ENCODE measurements at regions not wholly inside any gene's neighbourhood (a gene's known extent, or its start where the extent isn't known, plus 50 kb on each side); places are given as distances from the start of the nearest gene placed in this dataset.

DNA sequence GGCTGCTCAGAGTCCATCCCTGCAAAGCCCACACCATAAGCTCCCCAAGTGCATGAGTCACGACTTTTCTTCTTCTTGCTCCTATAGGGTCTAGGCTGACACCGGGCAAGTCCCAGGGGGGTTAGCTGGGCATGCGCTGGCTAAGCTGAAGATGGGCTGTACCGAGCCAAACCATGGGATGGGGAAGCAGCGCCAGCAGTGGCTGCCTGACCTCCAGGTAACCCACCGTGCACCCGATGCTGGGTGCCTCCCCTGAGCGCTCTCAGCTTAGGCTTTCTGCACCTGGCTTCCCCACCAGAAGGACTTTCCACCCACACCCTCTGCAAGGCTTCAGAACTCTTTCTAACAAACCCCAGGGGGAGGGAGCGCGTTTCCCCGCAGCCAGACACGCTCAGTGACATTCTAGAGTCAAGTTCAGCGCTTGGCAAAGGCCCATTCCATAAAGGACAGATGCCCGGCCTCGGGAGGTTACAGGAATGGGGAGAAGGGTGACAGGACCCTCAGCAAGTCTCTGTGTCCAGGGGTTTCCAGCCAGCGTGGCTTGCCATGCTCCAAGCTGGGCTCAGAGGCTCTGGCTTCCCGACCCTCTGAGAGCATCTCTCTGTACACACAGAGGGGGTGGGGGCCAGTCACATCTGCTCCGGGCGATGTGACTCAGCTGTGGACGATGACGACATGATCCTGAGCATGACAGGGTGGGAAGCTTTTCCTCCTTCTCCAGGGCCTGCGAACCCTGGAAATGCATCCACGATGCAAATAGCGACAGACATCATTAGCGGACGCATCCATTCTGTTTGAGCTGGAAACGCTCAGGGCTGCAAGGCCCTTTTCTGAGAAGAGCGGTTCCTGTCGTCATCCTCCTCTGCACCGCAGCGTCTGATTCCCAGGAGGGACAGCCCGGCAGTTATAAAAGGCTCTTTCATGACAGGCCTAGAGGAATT lies 107.8 kb downstream of the SIK1 start:
- no peak for DNase-seq (ENCODE audit: low read depth in 4 of 4, low spot score in 1 of 4)

GRCh38 chr21:43318368-43318767 lies 108.6 kb downstream of the SIK1 start:
- no peak for DNase-seq (ENCODE audit: low read depth in 4 of 4, low spot score in 1 of 4)

- no peak for DNase-seq (ENCODE audit: low read depth in 4 of 4, low spot score in 1 of 4)
Measured at GRCh38 chr21:43317959-43318358, 109.0 kb downstream of the SIK1 start.

- no peak for DNase-seq (ENCODE audit: low read depth in 4 of 4, low spot score in 1 of 4)
Measured at GRCh38 chr21:43317254-43317748, 109.6 kb downstream of the SIK1 start.

- DNase-seq (ENCODE audit: low read depth in 4 of 4, low spot score in 1 of 4) = no peak
Measured at GRCh38 chr21:43316156-43316845, 110.6 kb downstream of the SIK1 start.

DNA sequence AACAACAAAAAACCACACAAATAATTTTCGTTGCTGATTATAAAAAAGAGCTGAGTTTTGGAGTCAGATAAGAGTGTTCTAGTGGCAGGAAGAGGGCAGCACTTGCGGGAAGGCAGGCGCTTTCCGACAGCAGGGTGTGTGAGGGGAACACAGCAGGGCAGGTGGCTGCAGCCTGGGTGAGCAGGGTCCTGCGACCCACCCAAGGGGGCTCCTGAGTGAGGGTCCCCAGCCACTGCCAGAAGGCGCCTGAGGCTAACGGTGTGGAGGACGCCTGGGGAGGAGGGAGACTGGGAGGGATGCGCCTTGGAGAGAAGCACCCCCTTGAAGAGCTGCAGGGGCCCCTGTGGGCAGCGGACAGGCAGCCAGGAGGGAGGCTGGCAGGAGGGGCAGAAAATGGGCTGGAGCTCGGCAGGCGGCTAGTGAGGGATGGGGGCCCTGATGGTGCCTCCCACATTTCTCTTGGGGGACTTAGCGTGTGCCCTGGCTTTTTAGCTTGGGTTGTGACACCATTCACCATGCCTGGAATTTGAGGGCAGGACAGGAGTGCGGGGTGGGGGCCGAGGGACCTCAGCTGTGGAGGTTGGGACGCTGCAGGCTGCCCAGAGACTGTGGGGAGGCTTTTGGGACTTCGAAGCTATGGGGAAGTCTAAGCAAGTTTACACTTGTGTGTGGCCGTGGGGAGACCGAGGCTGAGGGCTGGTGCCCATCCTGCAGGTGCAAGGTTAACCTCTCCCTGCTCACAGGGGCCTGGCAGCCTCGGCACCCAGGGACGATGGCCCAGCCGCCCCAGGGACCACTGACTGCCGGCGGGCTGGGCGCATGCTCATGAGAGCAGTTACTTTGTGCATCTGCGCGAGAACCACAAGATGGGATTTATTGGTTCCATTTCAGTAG lies 111.4 kb downstream of the SIK1 start:
- no peak for DNase-seq (ENCODE audit: low read depth in 4 of 4, low spot score in 1 of 4)

GRCh38 chr21:43313939-43314405 lies 113.0 kb downstream of the SIK1 start:
- DNase-seq (ENCODE audit: low read depth in 4 of 4, low spot score in 1 of 4) = no peak

- no peak for DNase-seq (ENCODE audit: low read depth in 4 of 4, low spot score in 1 of 4)
Measured at GRCh38 chr21:43313221-43313938, 113.6 kb downstream of the SIK1 start.

DNA sequence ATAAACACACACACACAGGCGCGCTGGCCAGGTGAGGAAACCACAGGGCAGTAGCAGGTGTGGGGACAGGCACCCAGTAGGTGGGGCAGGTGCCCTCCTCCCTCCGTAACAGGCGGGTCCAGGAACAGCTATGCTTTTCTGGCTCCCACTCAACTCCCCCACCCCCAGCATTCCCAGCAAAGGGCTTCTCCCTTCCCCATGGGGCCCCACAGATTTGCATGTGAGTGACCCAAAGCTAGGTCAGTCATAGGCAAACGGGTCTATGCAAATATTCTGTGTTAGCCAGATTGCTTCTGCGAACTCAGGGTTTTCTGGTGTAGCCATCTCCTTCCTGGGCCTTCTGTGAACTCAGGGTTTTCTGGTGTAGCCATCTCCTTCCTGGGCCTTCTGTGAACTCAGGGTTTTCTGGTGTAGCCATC lies 114.2 kb downstream of the SIK1 start:
- no peak for DNase-seq (ENCODE audit: low read depth in 4 of 4, low spot score in 1 of 4)

GRCh38 chr21:43312011-43312410 lies 114.9 kb downstream of the SIK1 start:
- DNase-seq (ENCODE audit: low read depth in 4 of 4, low spot score in 1 of 4) = no peak

DNA sequence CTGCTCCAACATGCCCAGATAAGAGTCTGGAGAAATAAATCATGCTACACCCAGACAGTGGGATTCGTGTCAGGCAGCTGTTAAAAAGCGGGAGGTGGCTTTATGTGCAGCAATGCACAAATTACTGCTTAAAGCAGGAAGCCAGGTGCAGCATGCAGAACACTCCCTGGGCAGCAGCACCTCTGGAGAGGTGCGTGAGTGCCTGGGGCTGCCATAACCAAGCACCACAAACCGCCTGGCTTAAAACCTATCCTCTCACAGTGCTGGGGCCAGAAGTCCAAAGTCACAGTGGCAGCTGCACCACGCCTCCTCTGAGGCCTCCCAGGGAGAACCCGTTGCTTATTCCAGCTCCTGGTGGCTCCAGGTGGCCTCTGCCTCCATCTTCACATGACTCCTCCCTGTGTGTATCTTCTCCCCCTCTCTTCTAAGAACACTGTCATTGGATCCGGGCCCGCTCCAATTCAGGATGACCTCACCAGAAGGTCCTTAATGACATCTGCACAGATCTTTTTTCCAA lies 115.6 kb downstream of the SIK1 start:
- DNase-seq (ENCODE audit: low read depth in 4 of 4, low spot score in 1 of 4) = no peak

DNA sequence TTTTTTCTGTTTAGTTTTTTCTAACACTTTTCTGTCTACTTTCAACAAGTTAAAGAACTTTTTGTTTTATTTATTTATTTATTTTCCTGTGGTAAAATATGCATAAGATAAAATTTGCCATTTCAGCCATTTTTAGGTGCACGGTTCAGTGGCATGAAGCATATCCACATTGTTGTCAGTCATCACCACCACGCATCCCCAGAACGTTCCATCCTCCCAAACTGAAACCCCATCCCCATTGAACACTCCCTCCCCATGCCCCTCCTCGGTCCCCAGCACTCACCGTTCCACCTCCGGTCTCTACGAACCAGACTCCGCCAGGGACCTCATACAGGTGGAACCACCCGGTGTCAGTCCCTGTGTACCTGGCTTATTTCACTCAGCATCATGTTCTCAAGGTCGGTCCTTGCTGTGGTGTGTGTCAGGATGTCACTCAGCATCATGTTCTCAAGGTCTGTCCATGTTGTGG lies 118.1 kb downstream of the SIK1 start:
- DNase-seq (ENCODE audit: low read depth in 4 of 4, low spot score in 1 of 4) = no peak

DNA sequence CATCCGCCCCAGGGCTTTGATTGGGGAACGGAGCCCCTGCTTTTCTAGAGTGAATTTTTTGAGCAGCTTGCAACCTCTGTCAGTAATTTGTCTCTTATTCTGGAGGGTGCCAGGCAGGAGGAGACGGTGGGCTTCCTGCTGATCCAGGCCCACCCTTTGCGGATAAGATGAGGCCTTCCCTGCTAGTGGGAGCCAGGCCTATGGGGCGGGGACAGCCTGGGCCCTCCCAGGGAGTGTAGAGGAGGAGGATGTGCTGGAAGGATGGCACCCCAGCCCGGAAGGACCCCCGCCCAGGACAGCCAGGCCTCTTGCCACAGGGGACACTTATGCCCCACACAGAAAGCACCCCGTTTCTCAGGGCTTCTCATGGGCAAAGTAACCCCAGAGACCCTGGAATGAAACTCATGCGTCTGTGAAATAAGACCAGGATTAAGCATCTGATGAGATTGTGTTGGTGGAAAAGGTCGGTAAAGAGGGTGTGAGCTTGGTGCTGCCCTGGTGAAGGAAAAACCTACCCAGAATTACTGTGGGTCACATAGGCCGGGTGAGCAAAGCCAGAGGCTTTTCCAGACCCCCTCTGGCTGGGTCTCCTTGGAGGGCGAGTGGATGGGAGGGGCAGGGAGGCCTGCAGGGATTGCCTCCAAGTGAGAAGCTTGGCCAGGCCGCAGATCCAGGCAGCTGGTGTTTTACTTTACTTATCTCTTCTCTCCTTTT lies 118.7 kb downstream of the SIK1 start:
- DNase-seq (ENCODE audit: low read depth in 4 of 4, low spot score in 1 of 4) = no peak

DNA sequence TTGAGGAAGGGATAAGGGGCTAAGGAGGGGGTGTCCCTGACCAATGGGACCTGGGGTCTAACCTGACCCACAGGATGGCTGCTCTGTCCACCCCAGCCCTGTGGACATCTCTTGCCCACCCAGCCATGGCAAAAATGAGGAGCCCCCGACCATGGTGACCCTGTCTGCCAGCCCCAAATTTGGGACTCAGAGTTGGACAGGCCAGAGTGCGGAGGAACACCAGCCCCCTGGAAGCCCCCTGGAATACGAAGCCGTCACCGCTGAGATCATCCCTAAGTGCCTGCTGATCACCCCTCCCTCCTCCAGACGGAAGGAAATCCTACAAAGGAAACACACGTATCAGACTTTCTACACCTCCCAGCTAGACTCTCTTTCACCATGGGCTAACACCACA lies 119.3 kb downstream of the SIK1 start:
- DNase-seq (ENCODE audit: low read depth in 4 of 4, low spot score in 1 of 4) = no peak

DNA sequence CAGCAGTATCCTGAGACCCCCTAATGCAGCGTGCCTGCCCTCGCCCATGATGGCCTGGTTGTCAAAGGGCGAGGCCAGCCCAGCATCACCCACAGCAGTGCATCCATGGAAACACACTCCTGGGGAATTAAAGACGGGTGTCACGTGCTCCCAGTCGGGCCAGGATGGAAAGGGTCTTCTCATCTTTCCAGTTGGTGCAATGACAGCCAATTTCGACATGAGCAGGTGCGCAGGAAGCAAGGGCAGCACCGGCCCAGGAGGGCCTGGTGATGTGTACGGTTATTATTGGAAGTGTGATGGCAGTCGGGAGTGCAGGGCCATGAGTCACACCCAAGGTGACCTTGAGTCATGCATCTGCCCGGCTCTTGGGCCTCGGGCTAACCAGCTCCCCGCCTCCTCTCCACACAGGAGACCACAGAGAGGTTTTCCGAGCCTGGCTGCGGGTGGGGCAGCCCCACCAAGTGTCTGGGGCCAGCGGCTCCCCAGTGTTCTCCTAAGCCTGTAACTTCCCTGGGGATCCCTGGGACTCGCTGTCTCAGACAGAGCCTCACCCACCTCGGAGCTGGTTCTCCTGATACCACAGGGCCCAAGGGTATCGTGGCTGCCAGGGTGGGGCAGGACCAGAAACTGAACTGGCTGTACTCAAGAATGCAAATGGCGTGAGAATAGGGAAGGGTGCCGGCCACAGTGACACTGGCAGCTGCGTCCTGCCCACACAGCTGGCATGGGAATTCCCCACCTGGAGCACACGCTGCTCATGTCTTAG lies 119.8 kb downstream of the SIK1 start:
- DNase-seq (ENCODE audit: low read depth in 4 of 4, low spot score in 1 of 4) = no peak

DNA sequence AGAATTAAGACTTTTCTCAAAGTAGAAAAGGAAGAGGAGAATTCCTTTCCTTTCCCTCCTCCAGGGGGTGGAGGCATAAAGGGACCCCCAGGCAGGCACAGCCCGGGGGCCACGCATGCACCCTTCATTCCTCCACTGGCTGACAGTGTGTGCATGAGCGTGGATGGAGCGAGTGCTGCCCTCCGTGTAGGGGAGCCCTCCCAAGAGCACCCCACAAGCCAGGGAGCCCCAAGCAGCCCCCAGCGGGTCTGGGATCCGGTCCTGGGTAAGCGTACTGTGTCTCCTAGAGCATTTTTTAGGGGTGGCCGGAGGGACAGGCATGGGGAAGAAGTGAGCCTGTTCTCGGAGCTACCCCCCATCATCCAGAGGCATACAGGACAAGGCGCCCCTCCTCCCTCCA lies 120.5 kb downstream of the SIK1 start:
- no peak for DNase-seq (ENCODE audit: low read depth in 4 of 4, low spot score in 1 of 4)

DNA sequence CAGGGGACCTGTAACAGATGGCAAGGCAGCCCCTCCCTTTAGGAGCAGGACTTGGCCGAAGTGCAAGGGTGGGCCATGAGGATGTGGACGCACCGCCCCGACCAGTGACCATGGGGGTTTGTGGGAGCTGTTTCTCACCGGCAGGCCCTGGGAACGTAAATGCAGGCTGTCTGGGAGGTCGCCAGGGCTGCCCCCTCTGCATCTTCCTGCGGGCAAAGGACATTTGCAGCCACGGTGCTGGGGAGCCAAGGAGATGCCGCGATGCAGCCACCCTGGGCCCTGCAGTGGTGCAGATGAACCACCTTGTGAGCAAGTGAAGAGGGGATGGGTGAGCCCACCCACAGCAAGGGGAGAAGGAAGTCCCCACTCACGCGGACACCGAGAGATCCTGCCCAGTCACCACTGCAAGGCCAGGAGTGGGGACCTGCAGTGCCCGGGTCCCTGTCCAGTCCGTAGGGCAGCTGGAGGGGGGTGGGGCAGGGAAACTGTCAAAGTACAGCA lies 121.1 kb downstream of the SIK1 start:
- DNase-seq (ENCODE audit: low read depth in 4 of 4, low spot score in 1 of 4) = no peak

DNA sequence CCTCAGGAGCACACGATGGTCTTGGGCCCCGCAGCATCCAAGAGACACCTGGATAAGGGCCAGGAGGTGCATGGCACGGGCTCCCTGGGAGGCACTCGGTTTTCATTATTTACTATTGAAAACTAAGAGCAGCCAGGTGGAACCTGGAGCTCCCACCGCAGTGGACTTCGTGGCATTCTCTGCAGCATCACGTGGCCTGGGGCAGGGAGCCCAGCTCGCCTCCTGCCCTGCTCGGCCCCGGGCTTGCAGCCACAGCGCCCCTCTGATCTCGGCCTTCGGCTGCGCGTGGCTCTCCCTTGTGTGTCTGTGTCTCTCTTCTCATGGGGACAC lies 121.6 kb downstream of the SIK1 start:
- no peak for DNase-seq (ENCODE audit: low read depth in 4 of 4, low spot score in 1 of 4)

Data from stimulated activated CD4-positive, alpha-beta T cell treated with anti-CD3 and anti-CD28 coated beads, Interleukin-1b, Interleukin-23, amount 100 ng/mL, for 24 hours (primary cell).